Stimulated activated CD4-positive, alpha-beta T cell treated with anti-CD3 and anti-CD28 coated beads, Interleukin-2, amount 100 ng/mL, for 24 hours (primary cell): ENCODE measurements at regions not wholly inside any gene's neighbourhood (a gene's known extent, or its start where the extent isn't known, plus 50 kb on each side); places are given as distances from the start of the nearest gene placed in this dataset.

ENCODE experiments used
- DNase-seq, 2 donors: peaks; one replicate each; pipeline ENCODE4 v3.0.0-alpha.2; 2020

DNA sequence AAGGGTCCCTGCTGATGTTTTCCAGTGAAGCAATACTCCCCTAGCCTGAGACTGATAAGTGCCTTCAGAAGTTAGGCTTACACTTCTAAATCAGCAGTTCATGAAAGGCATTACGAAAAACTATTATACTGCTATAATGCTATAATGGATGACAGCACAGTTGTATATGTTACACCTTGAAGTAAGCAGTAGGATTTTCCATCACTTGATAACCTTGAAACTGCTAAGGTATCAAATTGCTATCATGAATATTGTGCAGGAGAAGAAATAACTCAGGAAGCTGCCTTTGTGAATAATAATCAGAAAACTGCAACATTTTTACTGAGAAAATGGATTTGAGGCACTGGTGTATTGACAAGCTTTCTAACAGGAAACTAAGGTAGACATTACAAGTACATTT, 142.3 kb downstream of the HNMT start:
- DNase-seq: no peak

DNA sequence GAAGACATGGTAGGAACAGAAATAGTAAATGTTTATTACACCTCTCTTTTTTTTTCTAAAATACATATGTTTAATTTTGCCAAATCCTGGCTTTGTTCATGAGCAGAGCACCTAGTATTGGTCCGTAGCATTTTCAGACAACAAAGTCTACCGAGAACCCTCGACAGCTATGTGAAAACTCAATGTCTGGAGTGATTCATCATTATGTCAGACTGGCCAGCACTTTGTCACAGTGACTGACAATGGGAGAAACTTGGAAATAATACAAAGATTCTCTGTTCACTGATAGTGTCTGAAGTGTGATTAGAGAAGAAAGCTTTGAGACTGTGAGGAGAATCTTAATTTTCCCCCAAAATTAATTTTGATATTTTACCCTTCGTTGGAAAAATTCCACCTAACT, 143.0 kb downstream of the HNMT start:
- DNase-seq: no peak

- no peak for DNase-seq
Measured at GRCh38 chr2:138110453-138111083, 146.3 kb downstream of the HNMT start.

DNA sequence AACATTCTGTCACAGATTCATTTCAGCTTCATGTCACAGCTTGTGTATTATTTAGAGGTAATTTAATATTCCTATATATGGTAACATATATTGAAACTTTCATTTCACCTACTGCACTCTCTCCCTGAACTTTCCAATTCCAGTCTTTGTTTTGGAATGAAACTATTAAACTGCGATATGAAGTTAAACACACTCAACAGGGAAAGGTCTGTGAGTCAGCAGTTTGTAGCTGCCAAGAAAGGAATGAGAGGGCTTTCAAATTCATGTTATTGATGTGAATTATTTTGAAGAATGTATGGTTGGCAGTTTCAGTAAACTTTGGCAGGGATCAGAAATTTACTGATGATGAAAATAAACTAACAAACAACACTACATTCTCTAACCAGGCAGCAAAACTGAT, 148.3 kb downstream of the HNMT start:
- DNase-seq: no peak

GRCh38 chr2:138113871-138114525, 149.7 kb downstream of the HNMT start:
- no peak for DNase-seq

DNA sequence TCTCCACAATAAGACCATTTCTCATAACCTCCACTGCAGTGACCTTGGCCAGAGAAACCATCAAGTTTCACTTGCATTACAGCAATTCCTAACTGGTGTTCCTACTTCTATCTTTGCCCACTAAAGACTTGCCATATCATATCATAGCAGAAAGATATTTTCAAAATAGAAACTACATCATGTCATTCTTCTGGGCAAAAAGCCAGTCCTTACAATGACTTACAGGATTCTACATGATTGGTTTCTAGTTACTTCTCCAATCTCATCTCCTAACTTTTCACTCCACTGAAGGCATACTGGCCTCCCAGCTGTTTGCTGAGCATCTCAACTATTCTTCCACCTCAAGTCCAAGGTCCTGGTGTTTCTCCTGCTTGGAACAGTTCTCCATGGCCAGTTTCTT, 151.4 kb downstream of the HNMT start:
- no peak for DNase-seq

- no peak for DNase-seq
Measured at GRCh38 chr2:138116456-138116855, 152.2 kb downstream of the HNMT start.

- DNase-seq: no peak
Measured at GRCh38 chr2:138121666-138122661, 157.7 kb downstream of the HNMT start.

- DNase-seq: no peak
Measured at GRCh38 chr2:138122891-138123290, 158.6 kb downstream of the HNMT start.

- no peak for DNase-seq
Measured at GRCh38 chr2:138123741-138124140, 159.5 kb downstream of the HNMT start.

- no peak for DNase-seq
Measured at GRCh38 chr2:138124521-138124920, 160.2 kb downstream of the HNMT start.

DNA sequence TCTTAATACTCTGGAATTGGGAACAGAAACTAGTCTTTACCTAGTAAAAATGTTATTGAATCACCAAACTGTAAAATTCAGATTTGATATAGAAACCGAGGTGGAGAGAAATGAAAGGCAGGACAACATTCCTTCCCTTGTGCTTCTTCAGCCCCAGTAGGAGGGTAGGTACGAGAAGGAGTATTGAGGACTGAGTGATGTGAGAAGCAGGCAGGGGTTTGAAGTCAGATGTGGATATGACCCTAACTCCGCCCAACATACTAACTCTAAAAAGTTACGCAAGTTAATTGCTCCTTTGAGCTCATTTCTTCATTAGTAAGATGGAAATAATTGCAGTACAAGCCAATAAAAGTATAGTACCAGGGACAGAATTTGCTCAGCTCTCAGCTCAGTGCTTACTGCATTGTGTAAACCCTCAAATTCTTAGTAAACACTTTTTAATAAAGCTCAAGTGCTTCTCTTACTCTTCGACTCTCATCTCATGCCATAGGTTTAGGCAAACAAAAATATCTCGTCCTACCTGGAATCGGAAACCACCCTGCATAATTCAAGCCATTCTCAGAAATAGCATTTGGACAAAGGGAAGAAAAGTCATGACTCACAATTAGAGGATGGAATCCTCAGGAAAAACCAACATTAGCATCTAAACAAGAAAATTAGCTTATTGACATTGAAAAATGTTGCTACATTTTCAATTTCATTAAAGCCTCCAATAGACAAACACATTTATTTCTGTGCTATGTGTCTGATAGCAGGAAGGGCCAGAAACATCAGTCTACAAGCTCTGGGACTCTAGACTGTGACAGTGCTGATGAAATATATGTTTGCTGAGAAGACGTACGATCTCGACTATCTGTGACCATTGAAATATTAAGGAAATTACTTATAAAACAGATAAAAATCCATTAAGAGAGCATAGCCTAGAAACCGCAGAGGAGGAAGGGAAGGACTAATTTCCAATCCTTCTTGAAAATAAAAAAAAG, 161.3 kb downstream of the HNMT start:
- DNase-seq: no peak

- no peak for DNase-seq
Measured at GRCh38 chr2:138132108-138132507, 167.8 kb downstream of the HNMT start.

DNA sequence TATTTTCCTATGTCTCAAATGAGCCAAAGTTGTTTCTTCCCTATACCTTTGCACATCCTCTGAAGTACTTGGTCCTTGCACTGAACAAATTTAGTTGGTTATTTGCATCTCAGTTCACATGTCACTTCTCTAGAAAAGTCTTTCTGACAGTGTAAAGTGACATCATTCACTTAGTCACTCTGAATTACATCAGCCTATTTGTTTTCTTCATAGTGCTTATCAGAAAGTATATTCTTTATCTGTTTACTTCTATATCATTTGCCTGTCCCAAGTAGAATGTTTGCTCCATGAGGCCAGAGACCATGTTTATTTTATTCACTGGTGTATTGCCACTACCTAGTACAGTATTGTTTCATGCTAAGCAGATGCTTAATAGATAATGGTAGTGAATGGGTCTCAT, 173.7 kb downstream of the HNMT start:
- DNase-seq: no peak

DNA sequence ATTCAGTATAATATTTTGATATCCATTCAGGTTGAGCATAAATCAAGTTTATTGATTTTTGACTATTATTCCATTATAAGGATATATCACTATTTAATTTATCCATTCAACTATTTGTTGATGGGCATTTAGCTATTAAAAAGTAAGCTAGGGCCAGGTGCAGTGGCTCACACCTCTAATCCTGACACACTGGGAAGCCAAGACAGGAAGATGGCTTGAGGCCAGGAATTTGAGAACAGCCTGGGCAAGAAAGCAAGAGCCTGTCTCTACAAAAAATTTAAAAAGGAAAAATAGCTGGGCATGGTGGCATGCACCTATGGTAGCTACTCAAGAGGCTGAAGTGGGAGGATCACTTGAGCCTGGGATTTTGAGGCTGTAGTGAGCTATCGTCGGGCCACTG, 183.5 kb downstream of the HNMT start:
- no peak for DNase-seq

DNA sequence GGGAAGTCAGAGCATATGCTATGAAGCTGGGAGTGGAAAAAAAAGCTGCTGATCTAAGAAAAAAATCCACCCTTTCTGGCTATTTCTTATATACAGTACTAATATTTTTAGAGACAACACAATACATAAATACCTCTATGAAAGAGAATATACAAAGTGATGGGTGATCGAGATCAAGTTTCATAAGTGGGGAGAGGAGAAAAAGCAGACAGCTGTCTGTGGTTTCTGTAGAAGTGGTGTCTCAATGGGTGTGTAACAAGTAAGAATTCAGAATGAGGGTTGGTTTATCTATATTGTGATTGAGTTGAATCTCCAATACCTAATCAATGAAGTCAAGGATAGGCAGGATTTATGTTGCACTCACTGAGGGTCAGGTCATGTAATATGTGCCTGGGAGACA, 191.0 kb downstream of the HNMT start:
- DNase-seq: no peak

GRCh38 chr2:138157372-138157771, 193.1 kb downstream of the HNMT start:
- no peak for DNase-seq

GRCh38 chr2:138170485-138170884, 206.2 kb downstream of the HNMT start:
- no peak for DNase-seq

- DNase-seq: no peak
Measured at GRCh38 chr2:138171244-138171643, 207.0 kb downstream of the HNMT start.

DNA sequence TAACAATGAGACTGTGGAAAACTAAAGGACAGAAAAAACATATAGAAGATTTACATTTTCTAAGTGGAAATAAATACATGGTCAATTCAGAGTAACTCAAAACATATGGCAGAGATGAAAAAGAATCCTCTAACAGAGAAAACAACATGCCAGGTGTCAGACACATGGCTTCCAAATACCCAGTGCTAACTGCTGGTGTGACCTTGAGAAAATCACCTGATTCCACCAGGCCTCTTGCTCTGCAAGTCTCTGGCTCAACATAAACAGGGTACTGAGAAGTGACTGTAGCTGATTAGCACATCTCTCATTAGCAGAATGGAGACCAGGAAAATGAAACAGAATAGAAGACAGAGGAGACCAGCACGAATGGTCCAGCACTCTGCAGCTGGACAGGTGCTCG, 210.8 kb downstream of the HNMT start:
- no peak for DNase-seq

- no peak for DNase-seq
Measured at GRCh38 chr2:138176862-138177439, 212.7 kb downstream of the HNMT start.

DNA sequence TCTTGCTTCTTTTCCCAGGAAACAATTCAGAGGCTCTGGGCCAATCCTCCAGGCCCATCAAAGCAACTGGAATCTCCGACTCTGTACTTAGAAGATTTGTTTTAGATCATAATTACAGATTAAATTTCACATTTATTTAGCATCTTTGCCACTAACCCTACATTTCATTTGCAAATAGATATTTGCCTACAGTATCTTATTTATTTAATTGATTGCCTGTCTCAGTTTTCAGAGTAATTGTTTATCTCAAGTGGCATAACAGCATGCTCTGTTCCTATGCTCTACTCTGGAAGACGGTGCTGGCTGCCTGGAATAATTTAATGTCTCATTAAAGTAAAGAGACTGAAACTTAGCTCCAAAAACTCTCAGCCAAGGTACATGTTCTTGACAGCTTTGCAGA, 213.4 kb downstream of the HNMT start:
- DNase-seq: no peak
